Activated CD8-positive, alpha-beta T cell treated with anti-CD3 and anti-CD28 coated beads for 36 hours (primary cell): ENCODE measurements at regions not wholly inside any gene's neighbourhood (a gene's known extent, or its start where the extent isn't known, plus 50 kb on each side); places are given as distances from the start of the nearest gene placed in this dataset.

Experiments used
- ATAC-seq: fragments of 200-7000 bp; cut with Tn5 transposase; one replicate; pipeline ENCODE4 v1.10.0; 2021; ENCODE audit warnings: mild to moderate bottlenecking, moderate library complexity
- CTCF ChIA-PET: fragments of 350-600 bp; sonication (Branson Sonifier 250); formaldehyde crosslinking; loops from one replicate; lab custom pipeline; 2021; ENCODE audit warnings: antibody characterized with exemption; lab: Charles Lee
- POLR2A ChIA-PET: fragments of 350-600 bp; sonication (Branson Sonifier 250); formaldehyde crosslinking; loops from one replicate; lab custom pipeline; 2021; ENCODE audit warnings: antibody characterized with exemption; lab: Charles Lee
- DNase-seq: peaks from one replicate; pipeline ENCODE4 v3.0.0-alpha.2; 2020
- H3K27ac Mint-ChIP-seq: one replicate; pipeline ENCODE4 v1.8.0; 2021; ENCODE audit warnings: mild to moderate bottlenecking, mixed read lengths
- H3K27me3 Mint-ChIP-seq: one replicate; pipeline ENCODE4 v1.8.0; 2021; ENCODE audit warnings: mixed read lengths
- H3K36me3 Mint-ChIP-seq: one replicate; pipeline ENCODE4 v1.8.0; 2021; ENCODE audit warnings: low read depth, mixed read lengths
- H3K4me1 Mint-ChIP-seq: one replicate; pipeline ENCODE4 v1.8.0; 2021; ENCODE audit warnings: low read depth, mixed read lengths
- H3K4me3 Mint-ChIP-seq: one replicate; pipeline ENCODE4 v1.8.0; 2021; ENCODE audit warnings: mild to moderate bottlenecking, moderate library complexity, mixed read lengths
- H3K9me3 Mint-ChIP-seq: one replicate; pipeline ENCODE4 v1.8.0; 2021; ENCODE audit warnings: mixed read lengths
- CTCF ChIP-seq: fragments of 200-600 bp; IDR thresholded peaks from one replicate; pipeline ENCODE4 v1.8.0; 2022; ENCODE audit warnings: antibody characterized with exemption, mild to moderate bottlenecking
- intact Hi-C: fragments of 100-400 bp; cut with micrococcal nuclease; formaldehyde crosslinking; loops from one replicate; pipeline ENCODE4 v1.10.0; 2022

GRCh38 chr18:77600674-77601073, 351.0 kb downstream of the GALR1 start:
- ChIA-PET POLR2A (no interaction called here), CTCF (interaction anchor here (0.8 kb wide), 1 partner anchor 22 kb away, joined by 3 read pairs; no protein-coding TSS in a partner anchor)
- intact Hi-C loops, result no loop called here
- Mint-ChIP-seq H3K9me3 (no peaks in the 10 kb centered on the region), H3K4me3 (no peak overlapping the region), H3K4me1 (no peaks in the 10 kb centered on the region), H3K27ac (no peak overlapping the region), H3K36me3 (no peaks in the 10 kb centered on the region), H3K27me3 (no peaks in the 10 kb centered on the region)
- DNase-seq (no peak), ATAC-seq (no peak)
- no peak for TF ChIP-seq CTCF

DNA sequence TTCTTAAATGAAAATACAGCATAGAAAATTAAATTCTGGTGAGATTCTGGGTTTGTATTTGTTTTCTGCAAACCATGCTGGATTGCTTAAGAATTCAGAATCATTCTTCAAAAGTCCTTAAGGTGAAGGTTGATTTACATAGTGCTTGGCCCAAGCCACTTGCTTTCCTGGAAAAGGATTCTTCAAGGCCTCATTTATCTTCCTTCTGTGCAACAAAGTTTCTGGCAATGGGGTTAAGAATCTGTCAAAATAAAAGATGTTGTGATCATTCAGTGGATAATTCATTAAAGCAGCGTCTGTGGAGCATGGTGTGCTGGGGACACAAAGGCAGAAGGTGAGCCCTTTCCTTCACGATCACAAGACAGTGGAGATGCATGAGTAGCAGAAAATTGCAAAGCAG, 351.9 kb downstream of the GALR1 start:
- TF ChIP-seq CTCF, result no peak
- intact Hi-C loops, result no loop called here
- Mint-ChIP-seq H3K27ac (no peak overlapping the region), H3K36me3 (no peaks in the 10 kb centered on the region), H3K4me1 (no peaks in the 10 kb centered on the region), H3K9me3 (no peaks in the 10 kb centered on the region), H3K4me3 (no peak overlapping the region), H3K27me3 (no peaks in the 10 kb centered on the region)
- ChIA-PET POLR2A (no interaction called here), CTCF (interaction anchor here (0.5 to 0.8 kb wide), 2 partner anchors 23 to 268 kb away, joined by 3 read pairs; no protein-coding TSS in a partner anchor)
- no peak for DNase-seq
- no peak for ATAC-seq

DNA sequence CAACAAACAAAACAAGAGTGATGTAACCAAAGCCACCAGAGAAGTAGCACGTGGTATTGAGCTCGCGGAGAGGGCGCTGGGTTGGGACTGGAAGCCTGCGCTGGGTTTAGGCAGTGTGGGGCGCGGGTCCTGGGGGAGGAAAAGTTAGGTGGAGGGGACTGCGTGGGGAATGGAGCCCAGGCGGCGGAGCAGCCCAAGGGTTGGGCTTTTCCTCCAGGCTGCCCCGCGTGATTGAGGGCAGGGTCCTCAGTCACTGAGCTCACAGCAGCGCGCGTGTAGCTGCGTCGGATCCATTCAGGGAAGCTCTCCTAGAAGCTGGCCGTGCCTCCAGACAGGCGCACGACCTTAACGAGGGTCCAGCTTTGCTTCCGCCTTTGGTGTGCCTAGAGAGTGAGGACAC, 357.4 kb downstream of the GALR1 start:
- no peak overlapping the region for H3K27ac Mint-ChIP-seq
- no peak for TF ChIP-seq CTCF
- no peaks in the 10 kb centered on the region for H3K4me1 Mint-ChIP-seq
- no peak for ATAC-seq
- H3K27me3 Mint-ChIP-seq, result no peaks in the 10 kb centered on the region
- DNase-seq, result no peak
- CTCF ChIA-PET, result no interaction called here
- POLR2A ChIA-PET, result no interaction called here
- no peak overlapping the region for H3K4me3 Mint-ChIP-seq
- intact Hi-C loops, result no loop called here
- no peaks in the 10 kb centered on the region for H3K9me3 Mint-ChIP-seq
- no peaks in the 10 kb centered on the region for H3K36me3 Mint-ChIP-seq

GRCh38 chr18:77608807-77609206, 359.2 kb downstream of the GALR1 start:
- DNase-seq (no peak), ATAC-seq (no peak)
- H3K36me3 Mint-ChIP-seq, result no peaks in the 10 kb centered on the region
- H3K4me1 Mint-ChIP-seq, result no peaks in the 10 kb centered on the region
- intact Hi-C loops, result no loop called here
- peaks cover 3% of the 10 kb centered on the region for H3K27me3 Mint-ChIP-seq
- no peak overlapping the region for H3K4me3 Mint-ChIP-seq
- ChIA-PET CTCF (no interaction called here), POLR2A (no interaction called here)
- no peaks in the 10 kb centered on the region for H3K9me3 Mint-ChIP-seq
- H3K27ac Mint-ChIP-seq, result no peak overlapping the region
- no peak for TF ChIP-seq CTCF

GRCh38 chr18:77617694-77618093, 368.0 kb downstream of the GALR1 start:
- intact Hi-C loops, result no loop called here
- ChIA-PET CTCF (interaction anchor here (1.0 kb wide), 1 partner anchor 11 kb away, joined by 3 read pairs; no protein-coding TSS in a partner anchor), POLR2A (no interaction called here)
- H3K36me3 Mint-ChIP-seq, result no peaks in the 10 kb centered on the region
- ATAC-seq, result no peak
- no peaks in the 10 kb centered on the region for H3K9me3 Mint-ChIP-seq
- no peak overlapping the region for H3K27ac Mint-ChIP-seq
- peaks cover 10% of the 10 kb centered on the region for H3K4me1 Mint-ChIP-seq
- TF ChIP-seq CTCF, result no peak
- no peak overlapping the region for H3K4me3 Mint-ChIP-seq
- H3K27me3 Mint-ChIP-seq, result peaks cover 9% of the 10 kb centered on the region
- no peak for DNase-seq
